HG02885 (cell line): ENCODE measurements at regions not wholly inside any gene's neighbourhood (a gene's known extent, or its start where the extent isn't known, plus 50 kb on each side); places are given as distances from the start of the nearest gene placed in this dataset.

Source experiments
- ATAC-seq: cut with Tn5 transposase; IDR thresholded peaks from one replicate; pipeline ENCODE4 v1.9.1; 2021; ENCODE audit warnings: mild to moderate bottlenecking; ENCODE audit not compliant: unreplicated experiment, poor library complexity

DNA sequence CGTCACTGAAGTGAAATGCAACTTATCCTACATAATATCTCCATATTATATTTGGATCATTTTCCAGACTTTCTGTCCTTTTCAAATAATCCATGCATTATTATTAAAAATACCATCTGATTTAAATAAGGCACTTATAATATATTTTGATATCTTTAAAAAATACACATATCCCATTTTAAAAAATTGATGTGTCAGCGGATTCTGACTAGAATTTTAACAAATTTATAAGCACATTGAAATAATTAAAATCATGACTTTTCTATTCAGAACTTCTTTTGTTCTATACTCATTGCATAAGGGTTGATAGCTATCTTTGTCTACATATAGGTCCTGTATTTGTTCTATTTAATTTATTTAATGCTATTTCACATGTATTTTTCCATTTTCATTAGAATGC, 199.0 kb upstream of the DSEL start:
- no peak for ATAC-seq

DNA sequence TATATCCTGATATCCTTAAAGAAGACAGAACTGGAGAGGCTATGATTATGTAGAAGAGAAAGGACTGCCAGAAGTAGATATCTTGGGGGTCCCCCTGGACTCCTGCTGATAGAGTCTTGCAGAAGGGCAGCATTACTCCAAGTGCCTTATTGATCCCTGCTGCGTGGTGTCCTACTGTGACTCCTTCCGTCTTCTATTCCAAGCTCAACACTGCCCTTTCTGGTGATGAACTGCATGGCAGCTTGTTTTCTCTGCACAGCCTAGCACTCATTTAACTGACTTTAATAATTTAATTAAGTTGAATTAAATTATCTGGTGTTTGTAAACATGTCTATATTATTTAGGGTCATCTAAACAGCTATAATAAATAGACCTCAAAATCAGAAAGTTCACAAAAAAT, 194.1 kb upstream of the DSEL start:
- no peak for ATAC-seq

DNA sequence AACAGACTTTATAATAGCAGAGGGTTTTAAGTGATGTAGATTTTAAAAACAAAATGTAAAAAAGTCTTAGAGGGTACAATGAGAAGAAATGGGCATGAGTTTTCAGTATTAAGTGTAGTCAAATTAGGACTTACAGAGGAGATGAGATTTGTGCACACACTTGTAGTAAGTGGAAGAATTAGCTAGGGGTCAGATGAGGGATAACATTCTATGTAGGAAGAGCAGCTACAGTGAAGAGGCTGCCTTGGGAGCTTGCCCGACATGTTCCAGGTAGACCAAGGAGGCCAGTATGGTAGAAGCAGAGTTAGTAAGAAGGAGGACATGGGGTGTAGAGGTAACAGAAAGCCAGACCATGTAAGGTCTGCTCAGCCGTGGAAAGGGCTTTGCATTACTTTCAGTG, 189.2 kb upstream of the DSEL start:
- no peak for ATAC-seq

DNA sequence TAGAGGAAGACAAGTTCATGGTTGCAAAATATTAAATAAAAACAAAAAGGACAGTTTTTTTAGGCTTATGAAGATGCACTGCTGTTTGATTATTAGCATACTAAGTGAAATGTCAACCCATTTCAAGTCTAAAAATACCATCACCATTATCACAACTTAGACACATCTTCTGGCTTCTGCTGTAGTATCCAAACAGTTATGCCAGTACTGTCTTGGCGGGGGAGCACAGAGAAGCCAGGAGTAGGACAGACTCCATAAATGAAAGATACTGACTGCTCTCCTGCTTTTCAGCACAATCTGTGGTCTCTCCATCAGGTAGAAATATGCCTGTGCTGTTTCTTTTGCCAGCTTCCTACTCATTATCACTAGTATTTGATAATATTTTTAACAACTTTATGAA, 179.2 kb upstream of the DSEL start:
- no peak for ATAC-seq

DNA sequence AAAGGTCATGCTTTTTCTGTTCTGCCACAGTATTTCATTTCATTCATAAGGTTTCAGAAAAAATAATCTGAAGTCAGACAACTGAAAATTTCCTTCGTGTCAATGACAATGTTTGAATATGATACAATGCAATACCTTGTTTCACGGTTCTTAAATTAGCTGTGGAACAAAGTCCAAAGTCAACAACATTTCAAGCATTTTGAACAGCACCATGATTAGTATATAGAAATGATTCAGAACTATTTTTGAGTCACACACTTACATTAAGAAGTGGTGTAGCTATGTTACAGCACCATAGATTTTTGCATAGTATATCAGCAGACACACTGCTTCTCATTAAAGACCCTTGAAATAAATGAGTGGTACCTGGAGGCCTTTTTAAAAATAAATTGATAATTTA, 178.3 kb upstream of the DSEL start:
- no peak for ATAC-seq

DNA sequence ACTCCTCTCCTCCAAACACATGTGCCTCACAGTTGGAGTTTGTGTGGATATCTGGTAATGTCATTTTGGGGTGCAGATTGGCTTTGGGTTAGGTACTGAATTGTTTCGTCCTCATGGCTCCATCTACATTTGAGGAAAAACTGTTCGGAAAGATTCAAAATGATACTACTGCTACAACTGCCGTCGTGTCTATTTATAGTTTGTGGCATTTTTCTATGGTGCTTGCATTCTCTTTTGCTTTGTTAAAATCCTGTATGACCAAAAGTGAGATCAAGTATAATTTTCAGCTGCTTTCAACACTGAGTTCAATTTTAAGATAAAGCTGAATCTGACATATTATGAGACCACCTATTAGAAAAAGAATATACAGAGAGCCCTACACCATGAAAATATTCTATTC, 176.3 kb upstream of the DSEL start:
- no peak for ATAC-seq

DNA sequence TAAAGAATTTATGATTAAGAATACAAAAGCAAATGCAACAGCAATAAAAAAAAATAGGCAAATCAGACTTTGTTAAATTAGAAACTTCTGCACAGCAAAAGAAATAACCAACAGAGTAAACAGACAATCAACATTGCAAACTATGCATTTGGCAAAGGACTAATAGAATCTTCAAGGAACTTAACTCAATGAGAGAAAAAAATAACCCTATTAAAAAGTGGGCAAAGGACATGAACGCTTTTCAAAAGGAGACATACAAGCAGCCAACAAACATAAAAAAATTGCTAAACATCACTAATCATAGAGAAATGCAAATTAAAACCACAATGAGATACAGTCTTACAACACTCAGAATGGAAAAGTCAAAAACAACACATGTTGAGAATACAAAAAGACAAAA, 166.0 kb upstream of the DSEL start:
- no peak for ATAC-seq

DNA sequence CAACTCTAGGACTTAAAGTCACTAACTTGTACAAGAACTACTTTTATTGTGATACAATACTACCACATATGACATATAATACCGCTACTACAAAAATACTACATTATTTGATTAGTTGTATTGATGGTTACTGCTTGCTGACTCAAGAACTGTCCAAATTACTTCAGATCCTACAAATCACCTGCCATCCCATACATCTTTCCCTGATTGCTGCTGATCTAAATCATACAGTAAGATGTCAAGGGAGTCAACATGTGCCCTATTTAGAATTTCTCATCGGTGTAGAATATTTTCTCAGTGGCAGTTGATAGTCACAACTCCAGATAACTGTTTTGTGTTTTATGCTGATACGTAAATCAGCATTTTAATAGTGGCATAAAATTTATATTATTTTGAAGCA, 161.0 kb upstream of the DSEL start:
- ATAC-seq, result no peak

DNA sequence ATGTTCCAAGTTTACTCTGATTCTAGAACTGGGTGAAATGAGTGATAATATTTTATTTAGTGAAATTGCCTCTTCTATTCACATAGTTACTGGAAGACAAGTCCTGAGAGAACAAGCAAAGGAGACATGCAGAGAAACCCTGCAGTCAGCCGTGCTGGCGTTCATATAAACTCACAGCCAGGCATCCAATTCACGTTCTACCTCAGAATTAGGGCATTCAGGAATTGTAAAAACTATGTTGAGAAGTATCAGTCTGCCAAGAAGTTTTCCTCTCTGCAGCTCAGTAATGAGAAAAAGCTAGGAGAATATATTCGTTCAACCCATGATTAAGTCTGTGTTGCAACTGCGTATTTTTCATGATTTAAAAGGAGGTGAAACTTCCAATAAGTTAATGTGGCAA, 156.2 kb upstream of the DSEL start:
- no peak for ATAC-seq

DNA sequence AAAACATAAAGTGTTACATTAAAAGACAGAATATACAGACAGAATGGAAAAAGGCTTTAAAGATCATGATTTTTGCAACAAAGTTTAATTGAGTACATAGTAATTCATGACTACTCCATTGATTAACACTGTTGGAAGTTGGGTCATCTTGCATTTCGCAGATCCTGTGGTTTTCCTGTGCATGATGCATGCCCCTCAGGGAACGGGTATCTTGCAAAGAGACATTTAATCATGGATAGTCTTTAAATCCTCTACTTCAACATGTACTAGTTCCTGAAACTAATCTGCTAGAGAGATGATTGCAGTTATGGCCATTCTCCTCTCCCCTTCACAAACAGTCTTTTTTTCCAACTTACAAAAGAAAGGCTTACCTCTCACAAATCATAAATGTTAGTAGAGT, 155.6 kb upstream of the DSEL start:
- ATAC-seq, result no peak

DNA sequence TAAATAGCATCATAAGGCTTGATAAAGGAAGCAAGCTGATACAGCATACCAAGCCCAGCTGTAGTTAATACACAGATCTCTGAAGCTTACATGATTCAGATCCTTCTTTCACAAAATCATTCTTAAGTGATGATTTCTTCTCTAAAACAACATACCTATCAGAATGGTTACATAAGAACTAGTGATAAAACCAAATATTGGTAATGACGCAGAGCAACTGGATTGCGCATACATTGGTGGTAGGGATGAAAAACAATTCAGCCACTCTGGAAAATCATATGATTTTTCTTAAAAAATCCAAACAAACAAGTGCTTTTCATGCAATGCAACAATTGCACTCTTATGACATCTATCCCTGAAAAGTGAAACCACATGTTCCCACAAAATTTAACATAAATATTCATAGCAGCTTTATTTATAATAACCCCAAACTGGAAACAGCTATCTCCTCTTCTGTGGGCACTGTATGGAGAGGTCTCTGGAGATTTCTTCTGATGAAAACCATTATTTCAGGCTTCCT, 153.6 kb upstream of the DSEL start:
- ATAC-seq, result no peak

DNA sequence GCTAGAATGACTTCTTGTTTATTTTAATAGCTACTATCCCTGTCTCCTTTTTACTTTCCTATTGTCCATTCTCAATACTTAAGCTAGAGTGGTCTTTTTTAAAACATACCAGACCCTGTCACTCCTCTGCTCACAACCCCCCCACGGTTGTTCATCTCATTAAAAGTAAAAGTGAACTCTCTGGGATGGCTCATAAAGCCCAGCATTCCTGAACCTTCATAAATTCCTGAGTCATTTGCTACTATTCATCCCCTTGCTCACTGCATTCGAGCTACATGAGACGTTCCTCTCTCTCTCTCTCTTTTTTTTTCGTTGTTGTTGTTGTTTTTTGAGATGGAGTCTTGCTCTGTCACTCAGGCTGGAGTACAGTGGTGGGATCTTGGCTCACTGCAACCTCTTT, 148.7 kb upstream of the DSEL start:
- ATAC-seq, result no peak

DNA sequence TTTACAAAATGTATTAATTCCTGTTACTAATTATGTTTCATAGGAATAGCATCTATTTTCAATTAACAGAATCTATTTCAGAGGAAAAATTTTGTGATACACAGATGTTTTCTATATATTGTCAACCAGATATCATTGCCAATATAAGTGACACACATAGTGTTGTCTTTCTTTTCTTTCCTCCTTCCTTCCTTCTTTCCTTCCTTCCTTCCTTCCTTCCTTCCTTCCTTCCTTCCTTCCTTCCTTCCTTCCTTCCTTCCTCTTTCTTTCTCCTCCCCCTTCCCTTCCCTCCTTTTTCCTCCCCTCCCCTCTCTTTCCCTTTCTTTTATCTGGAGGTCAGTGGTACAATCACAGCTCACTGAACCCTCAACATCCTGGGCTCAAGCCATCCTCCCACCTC, 146.5 kb upstream of the DSEL start:
- ATAC-seq, result no peak

DNA sequence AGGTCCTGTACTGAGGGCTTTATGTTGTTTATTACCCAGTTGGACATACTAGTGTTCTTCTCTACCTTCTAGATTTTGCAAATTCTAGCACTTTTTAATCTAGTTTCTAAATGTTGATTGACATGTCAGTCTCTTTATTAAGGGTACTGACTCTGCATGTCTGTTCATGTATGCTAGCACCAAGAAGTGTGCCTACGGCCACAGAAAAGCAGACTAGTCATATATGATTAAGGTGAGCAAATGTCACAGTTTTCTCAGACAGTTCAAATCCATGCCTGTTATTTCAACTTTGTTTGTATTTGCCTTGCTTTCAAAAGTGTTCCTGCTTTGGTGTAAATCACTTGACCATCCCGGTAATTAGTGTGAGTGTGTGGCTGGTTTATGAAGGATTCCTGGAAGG, 145.0 kb upstream of the DSEL start:
- ATAC-seq, result no peak

DNA sequence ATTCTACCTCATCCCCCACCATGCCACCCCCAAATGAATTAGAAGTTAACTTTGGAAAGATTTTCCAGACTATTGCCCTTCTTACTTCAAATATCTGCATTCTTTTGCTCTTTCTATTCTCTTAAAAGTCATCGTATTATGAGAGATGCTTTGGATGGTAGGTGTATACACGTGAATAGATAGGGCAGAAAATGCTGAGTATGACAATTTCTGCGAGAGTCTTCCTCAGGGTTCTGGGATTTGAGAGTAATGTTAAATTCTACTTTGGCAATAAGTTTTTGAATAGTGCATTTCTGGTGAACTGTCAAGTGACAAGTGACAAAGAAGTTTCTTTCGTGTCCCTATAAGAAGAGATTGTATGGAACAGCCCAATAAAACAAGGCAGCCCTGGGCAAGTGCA, 137.6 kb upstream of the DSEL start:
- ATAC-seq, result no peak

DNA sequence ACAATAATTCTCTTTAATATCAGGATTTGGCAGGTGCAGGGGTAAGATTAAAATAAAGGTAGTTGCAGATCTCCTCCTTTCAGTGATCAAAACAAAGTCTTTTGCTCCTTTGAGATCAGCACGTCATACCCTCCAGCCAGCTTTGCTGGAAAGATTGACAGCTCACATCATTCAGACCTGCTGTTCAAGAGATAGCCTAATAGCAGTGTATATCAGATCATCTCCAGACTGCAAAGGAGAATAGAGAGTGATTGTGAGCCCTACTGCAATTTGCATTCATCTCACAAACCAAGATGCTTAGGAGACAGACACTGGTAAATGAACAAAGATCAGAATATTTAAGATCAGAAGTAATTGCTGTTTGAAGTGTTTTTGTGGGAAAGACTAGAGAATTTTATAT, 135.8 kb upstream of the DSEL start:
- ATAC-seq, result no peak

DNA sequence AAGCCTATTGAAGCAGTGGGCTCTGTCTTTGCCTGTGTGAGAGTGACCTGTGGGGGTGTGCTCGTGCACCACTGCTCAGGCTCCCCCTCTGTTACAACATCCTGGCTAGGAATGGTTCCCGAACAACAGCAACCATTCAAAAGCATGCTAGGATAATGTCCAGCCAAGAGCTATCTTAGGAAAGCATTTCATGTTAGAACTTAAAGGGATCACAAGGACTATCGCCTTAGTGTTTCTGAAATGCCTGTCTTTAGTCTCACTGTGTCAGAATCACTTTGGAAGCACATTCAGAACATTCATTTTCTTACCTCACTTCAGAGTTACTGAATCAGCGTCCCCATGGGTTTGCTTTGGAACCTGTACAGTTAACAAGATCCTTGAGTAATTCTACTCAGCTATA, 134.9 kb upstream of the DSEL start:
- ATAC-seq, result no peak

DNA sequence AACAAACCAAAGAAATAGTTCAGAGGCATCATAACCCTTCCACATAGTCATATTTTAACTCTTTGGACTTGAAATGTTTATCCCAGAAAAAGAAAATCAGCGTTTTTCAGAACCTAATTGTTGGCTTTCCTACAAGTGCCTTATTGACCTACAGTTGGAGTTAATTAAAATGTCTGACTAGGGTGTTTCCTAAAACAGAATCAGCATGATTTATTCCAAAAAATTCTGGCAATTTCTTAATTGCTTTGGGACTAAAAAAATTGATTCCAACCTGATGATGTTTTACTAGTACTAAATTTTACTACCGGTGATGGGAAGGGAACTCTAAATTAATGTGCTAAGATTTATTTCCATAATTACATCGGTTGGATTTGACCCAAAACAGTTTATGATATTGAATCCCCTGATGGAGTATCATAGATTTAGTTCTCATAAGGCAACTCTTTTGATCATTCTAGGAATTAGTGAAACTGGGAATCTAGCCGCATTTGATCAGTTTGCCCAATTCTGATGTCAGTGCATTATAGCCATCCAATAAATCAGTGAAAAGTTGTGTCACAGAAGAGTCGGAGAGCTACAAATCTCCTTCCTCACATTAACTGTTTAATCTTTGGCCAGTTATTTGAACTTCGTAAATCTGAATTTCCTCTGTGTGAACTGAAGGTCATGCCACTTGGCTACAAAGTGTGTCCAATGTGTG, 134.3 kb upstream of the DSEL start:
- ATAC-seq, result no peak

DNA sequence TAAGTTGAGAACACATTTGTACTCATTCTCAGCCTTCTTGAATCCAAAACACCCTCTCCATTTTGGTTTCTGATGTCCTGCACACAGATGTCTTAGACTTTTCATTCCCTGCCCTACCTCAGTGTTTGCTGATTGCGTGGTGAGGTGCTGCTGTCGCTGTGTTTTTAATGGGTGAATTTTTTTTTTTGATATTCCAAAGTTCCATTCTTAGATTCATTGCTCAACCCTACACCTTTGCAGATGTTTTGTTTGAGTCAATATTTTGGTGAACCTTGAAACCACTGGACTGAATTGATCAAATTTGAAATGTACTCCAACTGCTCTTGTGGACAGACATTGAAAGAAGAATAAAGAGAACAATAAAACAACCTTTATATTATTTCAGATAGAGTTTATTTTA, 130.4 kb upstream of the DSEL start:
- ATAC-seq, result no peak

DNA sequence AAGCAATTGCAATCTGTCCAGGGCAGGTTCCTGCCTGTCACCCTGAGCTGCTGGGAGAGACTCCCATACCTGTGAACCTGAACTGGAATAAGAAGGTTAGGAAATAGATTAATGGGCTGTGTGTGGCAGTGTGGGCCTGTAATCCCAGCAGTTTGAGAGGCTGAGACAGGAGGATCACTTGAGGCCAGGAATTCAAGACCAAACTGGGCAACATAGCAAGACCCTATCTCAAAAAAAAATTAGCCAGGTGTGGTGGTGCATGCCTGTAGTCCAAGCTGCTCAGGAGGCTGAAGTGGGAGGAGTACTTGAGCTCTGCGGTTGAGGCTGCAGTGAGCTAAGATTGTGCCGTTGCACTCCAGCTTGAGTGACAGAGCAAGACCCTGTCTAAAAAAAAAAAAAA, 127.7 kb upstream of the DSEL start:
- ATAC-seq, result no peak

DNA sequence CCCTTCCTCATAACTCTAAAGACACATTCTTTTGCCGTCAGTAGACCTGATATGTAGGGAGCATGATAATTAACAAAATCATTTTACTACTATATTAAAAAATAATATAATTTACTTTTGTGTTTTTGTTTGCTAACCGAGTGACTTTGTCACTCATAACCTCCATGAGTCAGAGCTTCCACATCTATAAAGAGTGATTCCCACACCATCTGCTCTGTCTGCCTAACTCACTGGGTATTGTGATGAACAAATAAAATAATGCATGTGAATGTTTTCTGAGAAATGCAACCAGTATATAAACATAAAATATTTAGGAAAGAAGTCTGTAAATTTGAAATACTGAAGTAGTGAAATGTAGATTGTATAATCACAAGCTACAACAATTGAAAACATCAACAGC, 123.4 kb upstream of the DSEL start:
- ATAC-seq, result no peak

DNA sequence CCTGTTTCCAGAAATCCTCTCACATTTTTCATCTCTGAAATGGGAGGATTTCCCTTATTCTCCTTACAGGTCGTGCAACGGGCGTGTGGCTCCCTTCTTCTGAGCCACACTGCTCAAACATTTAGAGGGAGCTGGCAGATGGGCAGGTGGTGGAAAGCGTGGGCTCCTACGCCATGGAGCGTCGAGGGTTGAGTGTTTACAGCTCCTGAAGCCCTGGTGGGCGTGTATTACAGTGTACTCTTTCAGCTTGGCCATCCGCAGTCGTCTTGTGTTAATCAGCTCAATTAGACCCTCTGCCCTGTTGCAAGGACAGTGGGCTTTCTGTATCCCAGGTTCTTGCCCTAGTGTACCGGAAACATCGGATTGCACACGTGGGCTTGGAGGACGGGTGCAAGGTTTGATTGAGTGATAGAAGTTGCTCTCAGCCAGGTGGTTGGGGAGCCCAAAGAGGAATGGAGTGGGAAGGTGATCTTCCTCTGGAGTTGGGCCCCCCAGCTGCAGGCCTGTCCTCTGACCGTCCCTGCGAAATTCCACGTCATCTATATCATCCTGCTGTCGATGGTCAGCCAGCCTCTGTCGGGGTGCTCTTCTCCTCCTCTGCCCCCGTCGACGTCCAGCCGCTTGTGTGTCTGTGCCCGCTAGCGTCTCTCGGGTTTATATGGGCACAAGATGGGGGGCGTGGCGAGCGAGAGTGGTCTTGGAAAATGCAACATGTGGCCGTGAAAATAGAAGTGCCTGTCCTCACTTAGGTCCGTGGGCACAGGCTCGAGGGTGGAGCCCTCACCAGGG, 120.3 kb upstream of the DSEL start:
- ATAC-seq, result no peak
